ENCODE measurements at regions not wholly inside any gene's neighbourhood (a gene's known extent, or its start where the extent isn't known, plus 50 kb on each side); places are given as distances from the start of the nearest gene placed in this dataset.
"Not testable (repeated sequence)": the region's sequence is repeated elsewhere in the genome, so short reads cannot be mapped to it uniquely, and the experiment has no call there.

GRCh38 chr6:149248263-149248662 is 69.2 kb upstream of the TAB2 start:
- H3K27ac Mint-ChIP-seq: peak overlapping the region; percentile 30 to 59
- H3K36me3 Mint-ChIP-seq (ENCODE audit: insufficient read depth); H3K27me3 Mint-ChIP-seq; H3K4me3 Mint-ChIP-seq; H3K9me3 Mint-ChIP-seq; DNase-seq; ATAC-seq (replicated peaks): not testable (repeated sequence)
- peaks cover 8 to 13% of the 10 kb centered on the region in 2 donors for H3K4me1 Mint-ChIP-seq (ENCODE audit: low read depth in 2 of 2)

GRCh38 chr6:149248693-149249369 is 68.7 kb upstream of the TAB2 start:
- Mint-ChIP-seq H3K27me3 (no peaks in the 10 kb centered on the region), H3K9me3 (no peaks in the 10 kb centered on the region), H3K4me3 (no peak overlapping the region), H3K36me3 (ENCODE audit: insufficient read depth) (no peaks in the 10 kb centered on the region), H3K4me1 (ENCODE audit: low read depth in 2 of 2) (peaks cover 8 to 13% of the 10 kb centered on the region in 2 donors), H3K27ac (peak overlapping the region in 1 of 2 donors; percentile 59)
- DNase-seq (no peak), ATAC-seq (replicated peaks) (no peak)

- no peak overlapping the region for H3K4me3 Mint-ChIP-seq
- no peaks in the 10 kb centered on the region for H3K9me3 Mint-ChIP-seq
- DNase-seq: no peak
- H3K27ac Mint-ChIP-seq: no peak overlapping the region
- H3K4me1 Mint-ChIP-seq (ENCODE audit: low read depth in 2 of 2): peaks cover 10 to 13% of the 10 kb centered on the region in 2 donors
- H3K27me3 Mint-ChIP-seq: no peaks in the 10 kb centered on the region
- no peaks in the 10 kb centered on the region for H3K36me3 Mint-ChIP-seq (ENCODE audit: insufficient read depth)
- no peak for ATAC-seq (replicated peaks)
Measured at GRCh38 chr6:149249370-149250357, 67.8 kb upstream of the TAB2 start.

GRCh38 chr6:149250951-149251350 is 66.6 kb upstream of the TAB2 start:
- ATAC-seq (replicated peaks) (no peak), DNase-seq (no peak)
- Mint-ChIP-seq H3K36me3 (ENCODE audit: insufficient read depth) (no peaks in the 10 kb centered on the region), H3K9me3 (no peaks in the 10 kb centered on the region), H3K4me3 (no peak overlapping the region), H3K4me1 (ENCODE audit: low read depth in 2 of 2) (peaks cover 10 to 13% of the 10 kb centered on the region in 2 donors), H3K27me3 (no peaks in the 10 kb centered on the region), H3K27ac (no peak overlapping the region)

GRCh38 chr6:149252622-149253021 is 64.9 kb upstream of the TAB2 start:
- Mint-ChIP-seq H3K27ac (no peak overlapping the region), H3K27me3 (no peaks in the 10 kb centered on the region), H3K4me1 (ENCODE audit: low read depth in 2 of 2) (peaks cover 10 to 13% of the 10 kb centered on the region in 2 donors), H3K4me3 (no peak overlapping the region), H3K9me3 (no peaks in the 10 kb centered on the region), H3K36me3 (ENCODE audit: insufficient read depth) (no peaks in the 10 kb centered on the region)
- ATAC-seq (replicated peaks): no peak
- DNase-seq: no peak

- no peak overlapping the region for H3K27ac Mint-ChIP-seq
- H3K36me3 Mint-ChIP-seq (ENCODE audit: insufficient read depth): no peaks in the 10 kb centered on the region
- ATAC-seq (replicated peaks) (no peak), DNase-seq (no peak)
- H3K9me3 Mint-ChIP-seq: no peaks in the 10 kb centered on the region
- H3K27me3 Mint-ChIP-seq: no peaks in the 10 kb centered on the region
- H3K4me3 Mint-ChIP-seq: no peak overlapping the region
- peaks cover 4 to 6% of the 10 kb centered on the region in 2 donors for H3K4me1 Mint-ChIP-seq (ENCODE audit: low read depth in 2 of 2)
Measured at GRCh38 chr6:149254253-149254652, 63.3 kb upstream of the TAB2 start.

- H3K27ac Mint-ChIP-seq: no peak overlapping the region
- ATAC-seq (replicated peaks) (no peak), DNase-seq (no peak)
- H3K4me3 Mint-ChIP-seq: no peak overlapping the region
- no peaks in the 10 kb centered on the region for H3K36me3 Mint-ChIP-seq (ENCODE audit: insufficient read depth)
- no peaks in the 10 kb centered on the region for H3K9me3 Mint-ChIP-seq
- peaks cover 0 to 4% of the 10 kb centered on the region in 2 donors for H3K4me1 Mint-ChIP-seq (ENCODE audit: low read depth in 2 of 2)
- peaks cover 5 to 7% of the 10 kb centered on the region in 2 donors for H3K27me3 Mint-ChIP-seq
Measured at GRCh38 chr6:149259753-149260152, 57.8 kb upstream of the TAB2 start.

GRCh38 chr6:149260214-149260874 is 57.2 kb upstream of the TAB2 start:
- Mint-ChIP-seq H3K9me3 (no peaks in the 10 kb centered on the region), H3K27me3 (peaks cover 6 to 12% of the 10 kb centered on the region in 2 donors), H3K4me3 (no peak overlapping the region), H3K36me3 (ENCODE audit: insufficient read depth) (no peaks in the 10 kb centered on the region), H3K4me1 (ENCODE audit: low read depth in 2 of 2) (peaks cover 0 to 5% of the 10 kb centered on the region in 2 donors), H3K27ac (no peak overlapping the region)
- no peak for DNase-seq
- no peak for ATAC-seq (replicated peaks)

- H3K9me3 Mint-ChIP-seq: no peaks in the 10 kb centered on the region
- H3K4me1 Mint-ChIP-seq (ENCODE audit: low read depth in 2 of 2): peaks cover 0 to 7% of the 10 kb centered on the region in 2 donors
- no peaks in the 10 kb centered on the region for H3K36me3 Mint-ChIP-seq (ENCODE audit: insufficient read depth)
- H3K27me3 Mint-ChIP-seq: peaks cover 6 to 24% of the 10 kb centered on the region in 2 donors
- DNase-seq (no peak), ATAC-seq (replicated peaks) (no peak)
- no peak overlapping the region for H3K27ac Mint-ChIP-seq
- H3K4me3 Mint-ChIP-seq: no peak overlapping the region
Measured at GRCh38 chr6:149261364-149262040, 56.0 kb upstream of the TAB2 start.

GRCh38 chr6:149263321-149263720 is 54.2 kb upstream of the TAB2 start:
- Mint-ChIP-seq H3K4me1 (ENCODE audit: low read depth in 2 of 2) (peaks cover 0 to 7% of the 10 kb centered on the region in 2 donors), H3K27ac (no peak overlapping the region)

GRCh38 chr6:149264629-149265028 is 52.9 kb upstream of the TAB2 start:
- H3K36me3 Mint-ChIP-seq (ENCODE audit: insufficient read depth): no peaks in the 10 kb centered on the region
- DNase-seq: no peak
- H3K27ac Mint-ChIP-seq: peak overlapping the region in 1 of 2 donors; percentile 24
- H3K27me3 Mint-ChIP-seq: peaks cover 12 to 31% of the 10 kb centered on the region in 2 donors
- H3K4me1 Mint-ChIP-seq (ENCODE audit: low read depth in 2 of 2): peaks cover 0 to 7% of the 10 kb centered on the region in 2 donors
- H3K4me3 Mint-ChIP-seq: no peak overlapping the region
- peak; percentile 53 for ATAC-seq (replicated peaks)
- no peaks in the 10 kb centered on the region for H3K9me3 Mint-ChIP-seq

More at GRCh38 chr6:149263321-149263720, 54.2 kb upstream of the TAB2 start:
- DNase-seq (no peak), ATAC-seq (replicated peaks) (no peak)
- Mint-ChIP-seq H3K9me3 (no peaks in the 10 kb centered on the region), H3K4me3 (no peak overlapping the region), H3K27me3 (peaks cover 12 to 31% of the 10 kb centered on the region in 2 donors), H3K36me3 (ENCODE audit: insufficient read depth) (no peaks in the 10 kb centered on the region)

GRCh38 chr6:149265945-149266344 is 51.6 kb upstream of the TAB2 start:
- Mint-ChIP-seq H3K4me1 (ENCODE audit: low read depth in 2 of 2) (peaks cover 0 to 7% of the 10 kb centered on the region in 2 donors), H3K36me3 (ENCODE audit: insufficient read depth) (no peaks in the 10 kb centered on the region), H3K27ac (no peak overlapping the region), H3K9me3 (no peaks in the 10 kb centered on the region), H3K27me3 (peaks cover 12 to 31% of the 10 kb centered on the region in 2 donors), H3K4me3 (no peak overlapping the region)
- ATAC-seq (replicated peaks) (no peak), DNase-seq (no peak)

GRCh38 chr6:149266659-149267058 is 50.9 kb upstream of the TAB2 start:
- DNase-seq (no peak), ATAC-seq (replicated peaks) (peak; percentile 29)
- no peak overlapping the region for H3K4me3 Mint-ChIP-seq
- no peaks in the 10 kb centered on the region for H3K36me3 Mint-ChIP-seq (ENCODE audit: insufficient read depth)
- H3K27ac Mint-ChIP-seq: peak overlapping the region in 1 of 2 donors; percentile 26
- H3K9me3 Mint-ChIP-seq: no peaks in the 10 kb centered on the region
- peaks cover 5 to 11% of the 10 kb centered on the region in 2 donors for H3K4me1 Mint-ChIP-seq (ENCODE audit: low read depth in 2 of 2)
- H3K27me3 Mint-ChIP-seq: peaks cover 12 to 31% of the 10 kb centered on the region in 2 donors

Data from effector memory CD8-positive, alpha-beta T cell (primary cell).